ENCODE measurements at regions not wholly inside any gene's neighbourhood (a gene's known extent, or its start where the extent isn't known, plus 50 kb on each side); places are given as distances from the start of the nearest gene placed in this dataset.

GRCh38 chr4:182150645-182151044 lies 92.6 kb upstream of the TENM3 start:
- Histone ChIP-seq H3K4me3 (ENCODE audit: insufficient read depth in 1 of 2, low read depth in 1 of 2, low read length in 2 of 2) (no peak overlapping the region), H4K8ac (ENCODE audit: low read length) (no peak overlapping the region), H2BK15ac (ENCODE audit: low read depth, poor library complexity, severe bottlenecking) (no peak overlapping the region), H3K4ac (ENCODE audit: low read depth in 1 of 2, low read length in 2 of 2) (no peak overlapping the region), H3K9me3 (ENCODE audit: control insufficient read depth, low read length) (no peaks in the 10 kb centered on the region), H2AK5ac (ENCODE audit: low read length, severe bottlenecking) (no peak overlapping the region), H3K36me3 (ENCODE audit: control insufficient read depth in 1 of 2, insufficient read depth in 2 of 2, low read depth in 1 of 2, low read length in 2 of 2) (no peaks in the 10 kb centered on the region), H3K4me1 (ENCODE audit: control insufficient read depth, insufficient read depth, low read depth, low read length) (no peaks in the 10 kb centered on the region), H3K27me3 (ENCODE audit: control insufficient read depth in 1 of 2, insufficient read depth in 1 of 2, low read length in 2 of 2) (no peaks in the 10 kb centered on the region), H3K27ac (ENCODE audit: low read length, poor library complexity, severe bottlenecking) (no peak overlapping the region), H2BK120ac (ENCODE audit: low read depth, low read length) (no peak overlapping the region), H4K91ac (ENCODE audit: low read length) (no peak overlapping the region), H2AFZ (ENCODE audit: low read depth, low read length) (no peak overlapping the region), H3K9ac (ENCODE audit: low read length) (no peak overlapping the region), H3K23ac (ENCODE audit: low read length in 2 of 2) (no peak overlapping the region), H3K4me2 (ENCODE audit: low read length, poor library complexity, severe bottlenecking) (no peak overlapping the region), H3K18ac (ENCODE audit: low read depth in 1 of 2, low read length in 2 of 2) (no peak overlapping the region), H3K14ac (ENCODE audit: low read length in 2 of 2) (no peak overlapping the region), H2BK12ac (ENCODE audit: low read length in 2 of 2) (no peak overlapping the region), H2BK5ac (ENCODE audit: low read depth, low read length, poor library complexity, severe bottlenecking) (no peak overlapping the region), H3K79me1 (replicated peaks; ENCODE audit: low read length, poor library complexity, severe bottlenecking) (peaks cover 3% of the 10 kb centered on the region)
- 100% methylated on average over 2 of the region's 3 CpGs for WGBS
- no peak for DNase-seq

- Histone ChIP-seq H3K4me2 (ENCODE audit: low read length, poor library complexity, severe bottlenecking) (no peak overlapping the region), H3K27ac (ENCODE audit: low read length, poor library complexity, severe bottlenecking) (no peak overlapping the region), H3K79me1 (replicated peaks; ENCODE audit: low read length, poor library complexity, severe bottlenecking) (peaks cover 26% of the 10 kb centered on the region), H3K18ac (ENCODE audit: low read depth in 1 of 2, low read length in 2 of 2) (no peak overlapping the region), H2BK5ac (ENCODE audit: low read depth, low read length, poor library complexity, severe bottlenecking) (no peak overlapping the region), H4K8ac (ENCODE audit: low read length) (no peak overlapping the region), H2BK15ac (ENCODE audit: low read depth, poor library complexity, severe bottlenecking) (no peak overlapping the region), H3K4me3 (ENCODE audit: insufficient read depth in 1 of 2, low read depth in 1 of 2, low read length in 2 of 2) (no peak overlapping the region), H4K91ac (ENCODE audit: low read length) (no peak overlapping the region), H3K14ac (ENCODE audit: low read length in 2 of 2) (no peak overlapping the region), H3K4me1 (ENCODE audit: control insufficient read depth, insufficient read depth, low read depth, low read length) (peaks cover 2% of the 10 kb centered on the region), H2BK120ac (ENCODE audit: low read depth, low read length) (no peak overlapping the region), H3K9me3 (ENCODE audit: control insufficient read depth, low read length) (no peaks in the 10 kb centered on the region), H3K23ac (ENCODE audit: low read length in 2 of 2) (no peak overlapping the region), H3K9ac (ENCODE audit: low read length) (no peak overlapping the region), H2BK12ac (ENCODE audit: low read length in 2 of 2) (no peak overlapping the region), H3K36me3 (ENCODE audit: control insufficient read depth in 1 of 2, insufficient read depth in 2 of 2, low read depth in 1 of 2, low read length in 2 of 2) (peaks cover 3 to 14% of the 10 kb centered on the region in 2 experiments), H2AFZ (ENCODE audit: low read depth, low read length) (no peak overlapping the region), H2AK5ac (ENCODE audit: low read length, severe bottlenecking) (no peak overlapping the region), H3K4ac (ENCODE audit: low read depth in 1 of 2, low read length in 2 of 2) (no peak overlapping the region), H3K27me3 (ENCODE audit: control insufficient read depth in 1 of 2, insufficient read depth in 1 of 2, low read length in 2 of 2) (no peaks in the 10 kb centered on the region)
- WGBS, result 100% methylated on average over 1 of the region's 1 CpG
- no peak for DNase-seq
These were observed 87.4 kb upstream of the TENM3 start for GRCh38 chr4:182155806-182156205.

- no peak overlapping the region for H3K4ac ChIP-seq (ENCODE audit: low read depth in 1 of 2, low read length in 2 of 2)
- H2BK5ac ChIP-seq (ENCODE audit: low read depth, low read length, poor library complexity, severe bottlenecking), result no peak overlapping the region
- no peak overlapping the region for H3K23ac ChIP-seq (ENCODE audit: low read length in 2 of 2)
- H3K4me3 ChIP-seq (ENCODE audit: insufficient read depth in 1 of 2, low read depth in 1 of 2, low read length in 2 of 2), result no peak overlapping the region
- no peak overlapping the region for H3K27ac ChIP-seq (ENCODE audit: low read length, poor library complexity, severe bottlenecking)
- peaks cover 0 to 7% of the 10 kb centered on the region in 2 experiments for H3K36me3 ChIP-seq (ENCODE audit: control insufficient read depth in 1 of 2, insufficient read depth in 2 of 2, low read depth in 1 of 2, low read length in 2 of 2)
- peaks cover 2% of the 10 kb centered on the region for H3K4me1 ChIP-seq (ENCODE audit: control insufficient read depth, insufficient read depth, low read depth, low read length)
- no peak overlapping the region for H2BK12ac ChIP-seq (ENCODE audit: low read length in 2 of 2)
- no peak overlapping the region for H2AFZ ChIP-seq (ENCODE audit: low read depth, low read length)
- WGBS, result 73% methylated on average over 6 of the region's 8 CpGs
- H3K14ac ChIP-seq (ENCODE audit: low read length in 2 of 2), result no peak overlapping the region
- H3K4me2 ChIP-seq (ENCODE audit: low read length, poor library complexity, severe bottlenecking), result no peak overlapping the region
- H4K91ac ChIP-seq (ENCODE audit: low read length), result no peak overlapping the region
- no peak overlapping the region for H2AK5ac ChIP-seq (ENCODE audit: low read length, severe bottlenecking)
- peaks cover 42% of the 10 kb centered on the region for H3K79me1 ChIP-seq (replicated peaks; ENCODE audit: low read length, poor library complexity, severe bottlenecking)
- no peaks in the 10 kb centered on the region for H3K27me3 ChIP-seq (ENCODE audit: control insufficient read depth in 1 of 2, insufficient read depth in 1 of 2, low read length in 2 of 2)
- H3K18ac ChIP-seq (ENCODE audit: low read depth in 1 of 2, low read length in 2 of 2), result no peak overlapping the region
- no peak overlapping the region for H3K9ac ChIP-seq (ENCODE audit: low read length)
- no peak for DNase-seq
- H3K9me3 ChIP-seq (ENCODE audit: control insufficient read depth, low read length), result no peaks in the 10 kb centered on the region
- H2BK15ac ChIP-seq (ENCODE audit: low read depth, poor library complexity, severe bottlenecking), result no peak overlapping the region
- no peak overlapping the region for H4K8ac ChIP-seq (ENCODE audit: low read length)
- H2BK120ac ChIP-seq (ENCODE audit: low read depth, low read length), result no peak overlapping the region
These were observed 80.0 kb upstream of the TENM3 start for GRCh38 chr4:182163180-182163579.

- H3K79me1 ChIP-seq (replicated peaks; ENCODE audit: low read length, poor library complexity, severe bottlenecking), result peaks cover 19% of the 10 kb centered on the region
- H2BK12ac ChIP-seq (ENCODE audit: low read length in 2 of 2), result no peak overlapping the region
- no peak overlapping the region for H3K4me3 ChIP-seq (ENCODE audit: insufficient read depth in 1 of 2, low read depth in 1 of 2, low read length in 2 of 2)
- 94% methylated on average over 2 of the region's 5 CpGs for WGBS
- no peak overlapping the region for H3K18ac ChIP-seq (ENCODE audit: low read depth in 1 of 2, low read length in 2 of 2)
- no peaks in the 10 kb centered on the region for H3K4me1 ChIP-seq (ENCODE audit: control insufficient read depth, insufficient read depth, low read depth, low read length)
- H2BK15ac ChIP-seq (ENCODE audit: low read depth, poor library complexity, severe bottlenecking), result no peak overlapping the region
- H3K36me3 ChIP-seq (ENCODE audit: control insufficient read depth in 1 of 2, insufficient read depth in 2 of 2, low read depth in 1 of 2, low read length in 2 of 2), result no peaks in the 10 kb centered on the region
- H3K4me2 ChIP-seq (ENCODE audit: low read length, poor library complexity, severe bottlenecking), result no peak overlapping the region
- no peak overlapping the region for H3K4ac ChIP-seq (ENCODE audit: low read depth in 1 of 2, low read length in 2 of 2)
- no peak overlapping the region for H4K91ac ChIP-seq (ENCODE audit: low read length)
- H3K9ac ChIP-seq (ENCODE audit: low read length), result no peak overlapping the region
- no peak overlapping the region for H3K23ac ChIP-seq (ENCODE audit: low read length in 2 of 2)
- H4K8ac ChIP-seq (ENCODE audit: low read length), result no peak overlapping the region
- H3K27me3 ChIP-seq (ENCODE audit: control insufficient read depth in 1 of 2, insufficient read depth in 1 of 2, low read length in 2 of 2), result no peaks in the 10 kb centered on the region
- H2AFZ ChIP-seq (ENCODE audit: low read depth, low read length), result no peak overlapping the region
- H3K14ac ChIP-seq (ENCODE audit: low read length in 2 of 2), result no peak overlapping the region
- H2AK5ac ChIP-seq (ENCODE audit: low read length, severe bottlenecking), result no peak overlapping the region
- no peak overlapping the region for H3K27ac ChIP-seq (ENCODE audit: low read length, poor library complexity, severe bottlenecking)
- no peak overlapping the region for H2BK120ac ChIP-seq (ENCODE audit: low read depth, low read length)
- no peaks in the 10 kb centered on the region for H3K9me3 ChIP-seq (ENCODE audit: control insufficient read depth, low read length)
- H2BK5ac ChIP-seq (ENCODE audit: low read depth, low read length, poor library complexity, severe bottlenecking), result no peak overlapping the region
- DNase-seq, result no peak
These were observed 73.6 kb upstream of the TENM3 start for GRCh38 chr4:182169572-182169971.

Measured in mesenchymal stem cell (in vitro differentiated cells and primary cell).